ENCODE measurements at regions not wholly inside any gene's neighbourhood (a gene's known extent, or its start where the extent isn't known, plus 50 kb on each side); places are given as distances from the start of the nearest gene placed in this dataset.

GRCh38 chr10:29873941-29874484 lies 185.4 kb downstream of the JCAD start:
- no peak for TF ChIP-seq SUZ12 (IDR thresholded peaks at IDR 0.05; ENCODE audit: extremely low read depth, insufficient read depth, insufficient read length)
- TF ChIP-seq ZNF274 (IDR thresholded peaks at IDR 0.05; ENCODE audit: low read depth, low read length), result no peak
- TF ChIP-seq YY1 (IDR thresholded peaks at IDR 0.05; ENCODE audit: insufficient read depth, insufficient read length), result no peak
